Right lobe of liver (tissue), 6 donors: ENCODE measurements at regions not wholly inside any gene's neighbourhood (a gene's known extent, or its start where the extent isn't known, plus 50 kb on each side); places are given as distances from the start of the nearest gene placed in this dataset.

Experiments used
- ATAC-seq, 4 donors: fragments of 200-7000 bp; cut with Tn5 transposase; one replicate each; pipeline ENCODE4 v1.9.1; 2020; ENCODE audit warnings: mild to moderate bottlenecking in 4 of 4, moderate library complexity in 4 of 4
- DNase-seq, 3 donors: peaks; one replicate each; pipeline ENCODE4 v3.0.0-alpha.2; 2020
- H3K27ac ChIP-seq, 3 donors: fragments of 200-600 bp; one replicate each; pipeline ENCODE4 v1.8.0; 2022
- H3K27me3 ChIP-seq, 2 donors: fragments of 200-600 bp; one replicate each; pipeline ENCODE4 v1.8.0; 2022
- H3K36me3 ChIP-seq, 4 donors: fragments of 200-600 bp; sonication (generic) in 1 of 4; one replicate each; pipeline versions ENCODE4 v1.5.1 to v1.8.0; 2017 to 2022; ENCODE audit warnings: control low read depth in 1 of 4
- H3K4me1 ChIP-seq, 4 donors: fragments of 200-600 bp; sonication (generic) in 1 of 4; one replicate each; pipeline versions ENCODE4 v1.5.1 to v1.8.0; 2017 to 2022; ENCODE audit warnings: control low read depth in 1 of 4
- H3K4me3 ChIP-seq, 3 donors: fragments of 200-600 bp; one replicate each; pipeline ENCODE4 v1.8.0; 2022
- H3K9me3 ChIP-seq, 4 donors: fragments of 200-600 bp; sonication (generic) in 1 of 4; one replicate each; pipeline versions ENCODE4 v1.5.1 to v1.8.0; 2017 to 2022; ENCODE audit warnings: control low read depth in 1 of 4
- CTCF ChIP-seq, 4 donors: fragments of 200-600 bp in 3 of 4; fragments of 450-650 bp in 1 of 4; IDR thresholded peaks; one replicate each; pipeline versions ENCODE4 v1.5.1 to v1.8.0; 2016 to 2022; ENCODE audit warnings: antibody characterized with exemption in 4 of 4, mild to moderate bottlenecking in 2 of 4
- POLR2A ChIP-seq: fragments of 450-650 bp; IDR thresholded peaks from one replicate; pipeline ENCODE4 v1.6.1; 2017; ENCODE audit warnings: antibody characterized with exemption, mild to moderate bottlenecking
- WGBS: methylation state at CpG from one replicate; pipeline ENCODE4 v1.1.6; 2018; ENCODE audit warnings: low coverage, low lambda C conversion rate; ENCODE audit not compliant: insufficient coverage; ENCODE audit errors: missing lambda C conversion rate; 5-methylcytosine and 5-hydroxymethylcytosine counted together
- intact Hi-C, 2 donors: fragments of 100-400 bp; cut with DNase I; formaldehyde crosslinking; loops; one replicate each; pipeline versions ENCODE4 v1.11.2 to v1.14.1; 2022
- donor health status: DM: no; HTN: yes; CAD: no.
- donor health status: DM: no; HTN: no; CAD: no.
- donor health status: DM: no; HTN: no; CAD: no.
- donor health status: DM: no; HTN: yes; CAD: no.
- donor health status: DM: no; HTN: yes; CAD: no.

GRCh38 chr11:81993755-81994154 is 739.9 kb downstream of the FAM181B start:
- intact Hi-C loops: no loop called here
- TF ChIP-seq POLR2A (no peak), CTCF (IDR thresholded peaks at IDR 0.05) (no peak)
- no peaks in the 10 kb centered on the region for H3K36me3 ChIP-seq
- H3K27me3 ChIP-seq: no peaks in the 10 kb centered on the region
- H3K27ac ChIP-seq: peak overlapping the region in 1 of 3 donors; percentile 41
- no peak for DNase-seq
- no peaks in the 10 kb centered on the region for H3K9me3 ChIP-seq
- peaks cover 0 to 11% (median 0%) of the 10 kb centered on the region in 4 donors for H3K4me1 ChIP-seq
- H3K4me3 ChIP-seq: no peak overlapping the region
- peak; percentile 68 to 90 (median 90) for ATAC-seq

- Histone ChIP-seq H3K27ac (no peak overlapping the region), H3K36me3 (no peaks in the 10 kb centered on the region), H3K4me3 (no peak overlapping the region), H3K9me3 (no peaks in the 10 kb centered on the region), H3K4me1 (peaks cover 0 to 16% (median 0%) of the 10 kb centered on the region in 4 donors), H3K27me3 (no peaks in the 10 kb centered on the region)
- DNase-seq (peak in 1 of 3 donors; percentile 18), ATAC-seq (peak in 1 of 4 donors; percentile 36)
- TF ChIP-seq POLR2A (no peak), CTCF (IDR thresholded peaks at IDR 0.05) (no peak)
- 76% methylated on average over 8 of the region's 27 CpGs for WGBS
- intact Hi-C loops: no loop called here
Observed at GRCh38 chr11:81990659-81991443, 742.8 kb downstream of the FAM181B start.

GRCh38 chr11:81989093-81989492 is 744.6 kb downstream of the FAM181B start:
- intact Hi-C loops: no loop called here
- Histone ChIP-seq H3K9me3 (no peaks in the 10 kb centered on the region), H3K36me3 (no peaks in the 10 kb centered on the region), H3K4me1 (peaks cover 0 to 13% (median 0%) of the 10 kb centered on the region in 4 donors), H3K27ac (no peak overlapping the region), H3K27me3 (no peaks in the 10 kb centered on the region), H3K4me3 (no peak overlapping the region)
- ATAC-seq: no peak
- WGBS: 72% methylated on average over 3 of the region's 3 CpGs
- DNase-seq: no peak
- no peak for TF ChIP-seq CTCF (IDR thresholded peaks at IDR 0.05)
- no peak for TF ChIP-seq POLR2A

GRCh38 chr11:81987829-81988472 is 745.7 kb downstream of the FAM181B start:
- DNase-seq: peak in 2 of 3 donors; percentile 24 to 66
- WGBS: 42% methylated on average over 3 of the region's 3 CpGs
- no peak for TF ChIP-seq CTCF (IDR thresholded peaks at IDR 0.05)
- no peak for TF ChIP-seq POLR2A
- H3K27me3 ChIP-seq: no peaks in the 10 kb centered on the region
- no peaks in the 10 kb centered on the region for H3K36me3 ChIP-seq
- H3K4me3 ChIP-seq: no peak overlapping the region
- H3K4me1 ChIP-seq: peaks cover 0 to 6% (median 0%) of the 10 kb centered on the region in 4 donors
- ATAC-seq: peak; percentile 73 to 94 (median 90)
- intact Hi-C loops: no loop called here
- H3K27ac ChIP-seq: no peak overlapping the region
- H3K9me3 ChIP-seq: no peaks in the 10 kb centered on the region
